HepG2 (cell line): ENCODE measurements at regions not wholly inside any gene's neighbourhood (a gene's known extent, or its start where the extent isn't known, plus 50 kb on each side); places are given as distances from the start of the nearest gene placed in this dataset.

Experiments used
- ATAC-seq: fragments of 200-7000 bp; cut with Tn5 transposase; 3 replicates; pipeline ENCODE4 v1.9.1; 2020; ENCODE audit warnings: mild to moderate bottlenecking, moderate library complexity
- BruUV-seq: library from RNA; stranded (reverse); fragments of 400-500 nt; replicated peaks from 2 replicates; lab custom pipeline; 2021; lab: Mats Ljungman, UMichigan
- CTCF ChIA-PET: fragments of 300-600 bp; formaldehyde crosslinking; extraction: SDS; loops from one replicate; lab custom pipeline; 2021; ENCODE audit warnings: low total read pairs, inconsistent platforms, low intra/inter-chr PET ratio; lab: Yijun Ruan, JAX
- POLR2A ChIA-PET: fragments of 350-600 bp; sonication (Branson Sonifier 250); formaldehyde crosslinking; loops from one replicate; lab custom pipeline; 2020; ENCODE audit warnings: antibody characterized with exemption, inconsistent platforms; lab: Yijun Ruan, JAX
- DNase-seq: peaks from one replicate; pipeline ENCODE4 v3.0.0-alpha.2; 2015; ENCODE audit warnings: low spot score
- FAIRE-seq: peaks from 3 replicates; lab custom pipeline; 2011; peaks lifted over from hg19 to GRCh38; lab: Jason Lieb, UNC
- H2AFZ ChIP-seq: one replicate; pipeline ENCODE4 v1.6.1; 2011; ENCODE audit warnings: low read length, inconsistent platforms
- H3K27ac ChIP-seq: fragments of 300-600 bp; 3 replicates; pipeline ENCODE4 v1.8.0; 2011; ENCODE audit warnings: mixed run types, mild to moderate bottlenecking, mixed read lengths, low read length, inconsistent platforms; ENCODE audit not compliant: insufficient read depth; ENCODE audit errors: extremely low read length
- H3K27me3 ChIP-seq, 2 experiments: fragments of 200-600 bp in 1 of 2; 2 replicates in 1 of 2; 3 replicates in 1 of 2; pipeline versions ENCODE4 v1.6.0 to v1.8.0; 2011; ENCODE audit warnings: low read length in 2 of 2, mild to moderate bottlenecking in 2 of 2, moderate library complexity in 2 of 2, inconsistent platforms in 1 of 2; ENCODE audit not compliant: insufficient read depth in 2 of 2, control insufficient read depth in 1 of 2
- H3K36me3 ChIP-seq, 2 experiments: fragments of 200-600 bp in 1 of 2; replicated peaks in 1 of 2; 2 replicates in 1 of 2; 3 replicates in 1 of 2; pipeline versions ENCODE4 v1.5.1 to v1.8.0; 2011; ENCODE audit warnings: low read length in 2 of 2, inconsistent platforms in 1 of 2; ENCODE audit not compliant: insufficient read depth in 2 of 2, control insufficient read depth in 1 of 2
- H3K4me1 ChIP-seq: 2 replicates; pipeline ENCODE4 v1.5.1; 2012; ENCODE audit warnings: low read length, inconsistent platforms; ENCODE audit not compliant: insufficient read depth
- H3K4me2 ChIP-seq: 2 replicates; pipeline ENCODE4 v1.6.0; 2011; ENCODE audit warnings: low read depth, low read length, inconsistent platforms
- H3K4me3 ChIP-seq, 3 experiments: fragments of 200-600 bp in 1 of 3; sonication (generic), shearing (Covaris generic) in 1 of 3; replicated peaks in 1 of 3; 2 replicates each; pipeline ENCODE4 v1.5.1; 2011 to 2016; ENCODE audit warnings: low read length in 3 of 3, inconsistent platforms in 2 of 3, low read depth in 2 of 3, mild to moderate bottlenecking in 2 of 3, control low read depth in 1 of 3, mixed read lengths in 1 of 3; ENCODE audit not compliant: insufficient read depth in 1 of 3
- H3K79me2 ChIP-seq: one replicate; pipeline ENCODE4 v1.6.1; 2011; ENCODE audit warnings: low read length, inconsistent platforms; ENCODE audit not compliant: insufficient read depth
- H3K9ac ChIP-seq: 2 replicates; pipeline ENCODE4 v1.6.0; 2011; ENCODE audit warnings: mild to moderate bottlenecking, low read depth, low read length, inconsistent platforms; ENCODE audit not compliant: insufficient read depth
- H3K9me3 ChIP-seq: 2 replicates; pipeline ENCODE4 v1.5.1; 2012; ENCODE audit warnings: mild to moderate bottlenecking, low read length
- H4K20me1 ChIP-seq: 2 replicates; pipeline ENCODE4 v1.6.0; 2011; ENCODE audit warnings: inconsistent platforms, mild to moderate bottlenecking, low read length, moderate library complexity; ENCODE audit not compliant: insufficient read depth
- FOSL2 ChIP-seq: sonication (generic); formaldehyde crosslinking; IDR thresholded peaks from 2 replicates; pipeline ENCODE4 v1.4.0; 2020; ENCODE audit warnings: missing genetic modification reagents
- MATR3 ChIP-seq: sonication (generic); formaldehyde crosslinking; IDR thresholded peaks from 2 replicates; pipeline ENCODE4 v1.4.0; 2020; ENCODE audit warnings: missing genetic modification reagents
- MLX ChIP-seq: IDR thresholded peaks from 2 replicates; pipeline ENCODE4 v1.6.1; 2016
- NR2F2 ChIP-seq: IDR thresholded peaks from 2 replicates; pipeline ENCODE4 v1.6.1; 2012; ENCODE audit warnings: low read depth, inconsistent platforms, borderline replicate concordance
- ONECUT2 ChIP-seq: sonication (generic); formaldehyde crosslinking; IDR thresholded peaks from 2 replicates; pipeline ENCODE4 v1.4.0; 2020; ENCODE audit warnings: missing genetic modification reagents
- RBM39 ChIP-seq: fragments of 200-400 bp; formaldehyde crosslinking; IDR thresholded peaks from one replicate; pipeline ENCODE4 v1.6.1; 2018; ENCODE audit warnings: antibody characterized with exemption, mild to moderate bottlenecking, low read depth, low read length; ENCODE audit not compliant: poor library complexity, severe bottlenecking
- TP53 ChIP-seq: sonication (generic); formaldehyde crosslinking; conservative IDR thresholded peaks from 2 replicates; pipeline ENCODE4 v1.4.0; 2020; ENCODE audit warnings: missing genetic modification reagents
- TRAFD1 ChIP-seq: sonication (generic); formaldehyde crosslinking; IDR thresholded peaks from 2 replicates; pipeline ENCODE4 v1.5.1; 2020; ENCODE audit warnings: missing genetic modification reagents, mild to moderate bottlenecking, borderline replicate concordance
- ZBTB21 ChIP-seq: sonication (generic); formaldehyde crosslinking; IDR thresholded peaks from 2 replicates; pipeline ENCODE4 v1.4.0; 2020; ENCODE audit warnings: missing genetic modification reagents
- ZNF556 ChIP-seq: sonication (generic); formaldehyde crosslinking; IDR thresholded peaks from 2 replicates; pipeline ENCODE4 v1.4.0; 2020; ENCODE audit warnings: mild to moderate bottlenecking, missing genetic modification reagents, borderline replicate concordance
- WGBS: methylation state at CpG from one replicate; pipeline ENCODE4 v1.1.6; 2017; ENCODE audit warnings: low lambda C conversion rate; 5-methylcytosine and 5-hydroxymethylcytosine counted together
- in situ Hi-C: cut with HindIII; loops from 2 replicates; pipeline ENCODE4 v1.10.0; 2017; ENCODE audit warnings: low pct_unique_long_range_greater_than_20kb; ENCODE audit not compliant: extremely low pct_ligation_motif_present
- intact Hi-C: fragments of 100-400 bp; cut with micrococcal nuclease; formaldehyde crosslinking; loops from one replicate; pipeline ENCODE4 v1.10.0; 2022; ENCODE audit not compliant: unreplicated experiment

GRCh38 chr17:13806092-13806491 is 204.4 kb upstream of the HS3ST3A1 start (continued):
- TF ChIP-seq MLX (CRISPR knock-in tag) = no peak
- no peak for TF ChIP-seq RBM39
- TF ChIP-seq, all 625 proteins: peak for 0

GRCh38 chr17:13807103-13807502 is 205.4 kb upstream of the HS3ST3A1 start:
- no peak for DNase-seq
- no peaks in the 10 kb centered on the region for H3K9me3 ChIP-seq
- in situ Hi-C loops = no loop called here
- no peaks in the 10 kb centered on the region for H3K79me2 ChIP-seq
- H3K27ac ChIP-seq = no peak overlapping the region
- no peak overlapping the region for H3K9ac ChIP-seq
- CTCF ChIA-PET = no interaction called here
- H4K20me1 ChIP-seq = no peaks in the 10 kb centered on the region
- no peaks in the 10 kb centered on the region for H3K36me3 ChIP-seq
- no peak for TF ChIP-seq MATR3
- TF ChIP-seq, all 625 proteins: peak for 0
- intact Hi-C loops = no loop called here
- no peak for ATAC-seq
- H3K4me2 ChIP-seq = no peak overlapping the region
- no peak for FAIRE-seq
- 35% methylated on average over 3 of the region's 3 CpGs for WGBS
- H3K4me1 ChIP-seq = no peaks in the 10 kb centered on the region
- POLR2A ChIA-PET = no interaction called here
- no peak overlapping the region for H2AFZ ChIP-seq
- no peak overlapping the region for H3K4me3 ChIP-seq
- no peaks in the 10 kb centered on the region for H3K27me3 ChIP-seq
- BruUV-seq = no TSS peak

GRCh38 chr17:13812350-13812749 is 210.6 kb upstream of the HS3ST3A1 start:
- ChIA-PET CTCF (no interaction called here), POLR2A (no interaction called here)
- H3K27ac ChIP-seq = no peak overlapping the region
- intact Hi-C loops (no loop called here), in situ Hi-C loops (no loop called here)
- no peak overlapping the region for H3K4me2 ChIP-seq
- H3K9ac ChIP-seq = no peak overlapping the region
- no peaks in the 10 kb centered on the region for H3K79me2 ChIP-seq
- FAIRE-seq = no peak
- no peak overlapping the region for H2AFZ ChIP-seq
- 96% methylated on average over 2 of the region's 2 CpGs for WGBS
- no peak for DNase-seq
- ATAC-seq = no peak
- peaks cover 6% of the 10 kb centered on the region; the same call in 1 of the 2 replicates for H3K4me1 ChIP-seq
- H3K9me3 ChIP-seq = no peaks in the 10 kb centered on the region
- H3K4me3 ChIP-seq = no peak overlapping the region
- H4K20me1 ChIP-seq = no peaks in the 10 kb centered on the region
- TF ChIP-seq TP53 = no peak
- no peak for TF ChIP-seq FOSL2
- no peak for TF ChIP-seq ZBTB21 (CRISPR knock-in tag)
- TF ChIP-seq TRAFD1 = no peak
- TF ChIP-seq ONECUT2 (CRISPR knock-in tag) = no peak
- TF ChIP-seq ZNF556 (CRISPR knock-in tag) = no peak
- TF ChIP-seq NR2F2 = no peak
- H3K36me3 ChIP-seq = no peaks in the 10 kb centered on the region
- BruUV-seq = no TSS peak
- H3K27me3 ChIP-seq = no peaks in the 10 kb centered on the region
